Stimulated activated CD8-positive, alpha-beta memory T cell treated with anti-CD3 and anti-CD28 coated beads, Interleukin-15, amount 100 ng/mL, for 4 hours (primary cell): ENCODE measurements at regions not wholly inside any gene's neighbourhood (a gene's known extent, or its start where the extent isn't known, plus 50 kb on each side); places are given as distances from the start of the nearest gene placed in this dataset.

Experiments used
- DNase-seq, 2 donors: peaks; one replicate each; pipeline ENCODE4 v3.0.0-alpha.2; 2020; ENCODE audit warnings: low read depth in 2 of 2

GRCh38 chr14:94995551-94995950 lies 161.8 kb downstream of the DICER1 start:
- DNase-seq: no peak

GRCh38 chr14:94994245-94994644 lies 163.1 kb downstream of the DICER1 start:
- DNase-seq: no peak

- DNase-seq: no peak
These were observed 165.3 kb downstream of the DICER1 start for GRCh38 chr14:94992046-94992445.

GRCh38 chr14:94989946-94990345 lies 167.4 kb downstream of the DICER1 start:
- DNase-seq: no peak

- no peak for DNase-seq
These were observed 167.9 kb downstream of the DICER1 start for GRCh38 chr14:94989417-94989816.

- DNase-seq: no peak
These were observed 169.9 kb downstream of the DICER1 start for GRCh38 chr14:94987409-94987808.

- DNase-seq: no peak
These were observed 177.4 kb downstream of the DICER1 start for GRCh38 chr14:94979891-94980290.

- no peak for DNase-seq
These were observed 180.3 kb downstream of the DICER1 start for GRCh38 chr14:94977016-94977415.

- DNase-seq: no peak
These were observed 182.0 kb downstream of the DICER1 start for GRCh38 chr14:94975366-94975765.

- no peak for DNase-seq
These were observed 182.4 kb downstream of the DICER1 start for GRCh38 chr14:94974893-94975292.

GRCh38 chr14:94974422-94974821 lies 182.9 kb downstream of the DICER1 start:
- no peak for DNase-seq

- DNase-seq: no peak
These were observed 185.6 kb downstream of the DICER1 start for GRCh38 chr14:94971750-94972149.

- no peak for DNase-seq
These were observed 186.2 kb downstream of the DICER1 start for GRCh38 chr14:94970941-94971730.

GRCh38 chr14:94969766-94970165 lies 187.6 kb downstream of the DICER1 start:
- no peak for DNase-seq

- DNase-seq: no peak
These were observed 190.5 kb downstream of the DICER1 start for GRCh38 chr14:94966868-94967267.

- DNase-seq: no peak
These were observed 191.0 kb downstream of the DICER1 start for GRCh38 chr14:94966344-94966743.

GRCh38 chr14:94965551-94966313 lies 191.6 kb downstream of the DICER1 start:
- no peak for DNase-seq

- DNase-seq: no peak
These were observed 192.4 kb downstream of the DICER1 start for GRCh38 chr14:94964931-94965330.

GRCh38 chr14:94964181-94964580 lies 193.1 kb downstream of the DICER1 start:
- no peak for DNase-seq

GRCh38 chr14:94963051-94963450 lies 193.1 kb upstream of the GSC start:
- DNase-seq: no peak

GRCh38 chr14:94962166-94962575 lies 192.3 kb upstream of the GSC start:
- DNase-seq: no peak

GRCh38 chr14:94961386-94962165 lies 191.7 kb upstream of the GSC start:
- no peak for DNase-seq
